Esophagus (tissue), 2 donors: ENCODE measurements at regions not wholly inside any gene's neighbourhood (a gene's known extent, or its start where the extent isn't known, plus 50 kb on each side); places are given as distances from the start of the nearest gene placed in this dataset.

Experiments used
- H3K27ac ChIP-seq, 2 donors: one replicate each; pipeline ENCODE4 v1.5.1; 2013; ENCODE audit warnings: low read depth in 2 of 2, mild to moderate bottlenecking in 2 of 2, inconsistent platforms in 1 of 2, low read length in 1 of 2, moderate library complexity in 1 of 2
- H3K27me3 ChIP-seq, 2 donors: one replicate each; pipeline ENCODE4 v1.6.1; 2013; ENCODE audit warnings: low read length in 2 of 2, control low read depth in 1 of 2, mild to moderate bottlenecking in 1 of 2; ENCODE audit not compliant: insufficient read depth in 2 of 2, control insufficient read depth in 1 of 2
- H3K36me3 ChIP-seq, 2 donors: one replicate each; pipeline ENCODE4 v1.6.1; 2013; ENCODE audit warnings: low read length in 1 of 2; ENCODE audit not compliant: control insufficient read depth in 2 of 2, insufficient read depth in 2 of 2
- H3K4me1 ChIP-seq, 2 donors: one replicate each; pipeline ENCODE4 v1.6.1; 2013; ENCODE audit warnings: low read length in 1 of 2; ENCODE audit not compliant: control insufficient read depth in 2 of 2, insufficient read depth in 2 of 2
- H3K4me3 ChIP-seq, 2 donors: one replicate each; pipeline ENCODE4 v1.5.1; 2013; ENCODE audit warnings: low read length in 2 of 2, mild to moderate bottlenecking in 2 of 2, low read depth in 1 of 2, moderate library complexity in 1 of 2
- H3K9me3 ChIP-seq, 2 donors: one replicate each; pipeline ENCODE4 v1.6.1; 2013; ENCODE audit warnings: mild to moderate bottlenecking in 2 of 2, low read depth in 1 of 2, low read length in 1 of 2, moderate library complexity in 1 of 2; ENCODE audit not compliant: control insufficient read depth in 2 of 2, insufficient read depth in 1 of 2
- WGBS, 2 donors: extraction: QIAGEN DNeasy Blood & Tissue Kit; methylation state at CpG; one replicate each; pipeline ENCODE4 v1.1.7; 2013; 5-methylcytosine and 5-hydroxymethylcytosine counted together
- donor health status: healthy with polysubstance abuse.
- donor health status: Bipolar disorder and iron deficiency.

DNA sequence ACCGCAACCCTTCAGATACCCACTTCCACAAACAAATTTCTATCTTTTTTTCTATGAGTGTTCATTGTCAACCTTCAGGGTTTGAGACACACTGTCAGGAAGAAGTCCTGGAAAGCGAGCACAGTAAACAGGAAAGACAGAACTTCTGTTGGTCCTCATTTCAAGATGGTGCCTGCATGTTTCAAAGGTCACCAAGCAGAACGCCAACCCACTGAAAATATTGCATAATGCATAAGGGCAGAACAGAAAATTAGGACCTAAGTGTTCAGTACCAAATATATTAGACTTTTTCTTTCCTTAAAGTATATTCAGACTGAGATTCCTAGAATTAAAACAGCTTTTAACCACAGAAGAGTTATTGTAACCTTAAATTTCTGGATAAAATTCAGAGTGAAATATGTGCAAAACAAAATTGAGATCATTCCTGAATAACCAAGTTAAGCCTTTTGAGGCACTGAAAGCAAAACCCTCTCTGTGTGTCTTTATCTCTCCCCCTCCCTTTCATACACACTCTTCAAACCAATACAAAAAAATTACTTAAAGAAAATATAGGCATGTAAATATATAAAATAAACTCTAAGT, 387.8 kb upstream of the THBS1 start:
- WGBS, 2 donors: 88 to 91% methylated on average over 3 of the region's 3 CpGs
- H3K4me1 ChIP-seq: peaks cover 0 to 2% of the 10 kb centered on the region in 2 donors
- H3K27me3 ChIP-seq: no peaks in the 10 kb centered on the region

DNA sequence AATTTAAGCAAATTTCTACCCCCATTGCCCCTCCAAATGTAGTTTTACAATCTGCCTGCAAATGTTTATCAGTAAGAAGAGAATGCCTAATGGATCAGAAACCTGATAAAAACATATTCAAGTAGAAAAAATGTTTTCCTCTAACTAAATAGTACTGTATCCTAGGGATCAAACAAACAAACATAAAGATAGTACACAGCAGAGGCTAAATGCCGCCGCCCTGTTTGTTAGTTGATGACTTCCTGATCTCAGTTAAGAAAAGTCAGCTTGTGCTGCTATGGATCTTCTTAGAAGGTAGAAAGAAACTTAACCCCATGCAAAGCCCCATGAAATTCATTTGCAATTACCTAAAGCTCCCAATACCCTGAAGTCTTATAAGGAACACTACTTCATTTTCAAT, 387.3 kb upstream of the THBS1 start:
- 86 to 91% methylated on average over 2 of the region's 2 CpGs for WGBS, 2 donors

More for the DNA sequence above, 387.8 kb upstream of the THBS1 start:
- Histone ChIP-seq H3K9me3 (no peaks in the 10 kb centered on the region), H3K27ac (no peak overlapping the region), H3K4me3 (no peak overlapping the region), H3K36me3 (no peaks in the 10 kb centered on the region)

DNA sequence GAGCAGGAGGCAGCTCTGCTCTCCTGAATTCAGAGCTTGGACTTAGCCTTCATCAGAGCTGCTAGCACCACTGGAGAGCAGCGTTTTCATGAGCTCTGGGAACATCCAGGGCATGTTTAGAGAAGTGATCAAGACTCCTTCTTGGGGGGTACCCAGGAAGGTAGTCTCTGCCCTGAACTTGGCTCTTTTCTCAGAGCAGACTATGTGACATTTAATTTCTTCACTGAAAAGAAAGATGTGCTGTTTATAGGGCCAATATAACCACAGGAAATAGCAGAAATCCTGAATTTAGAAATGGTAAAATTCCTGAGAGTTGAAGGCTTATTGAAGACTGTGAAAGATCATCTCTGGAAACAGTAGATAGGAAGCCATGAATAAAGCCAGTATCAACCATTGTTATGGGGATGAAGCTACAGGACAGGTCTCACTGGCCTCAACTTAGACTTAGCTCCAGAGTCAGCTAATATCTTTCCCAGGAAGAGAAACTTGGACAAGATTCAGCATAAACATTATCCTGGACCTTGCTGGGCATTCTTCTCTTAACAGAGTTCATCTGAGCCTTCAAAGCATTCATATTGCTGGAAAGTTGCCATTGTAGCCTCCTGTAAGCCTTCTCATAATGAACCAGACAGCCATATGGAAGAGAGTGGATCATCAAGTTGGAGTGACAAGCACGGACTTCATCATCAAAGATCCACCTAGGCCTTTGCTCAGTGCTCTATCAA, 386.6 kb upstream of the THBS1 start:
- Histone ChIP-seq H3K4me1 (peaks cover 0 to 5% of the 10 kb centered on the region in 2 donors), H3K27ac (no peak overlapping the region), H3K4me3 (no peak overlapping the region), H3K27me3 (no peaks in the 10 kb centered on the region), H3K9me3 (no peaks in the 10 kb centered on the region), H3K36me3 (no peaks in the 10 kb centered on the region)
- WGBS, 2 donors: 62 to 67% methylated on average over 2 of the region's 2 CpGs

More for the DNA sequence above, 387.3 kb upstream of the THBS1 start:
- Histone ChIP-seq H3K36me3 (no peaks in the 10 kb centered on the region), H3K4me1 (peaks cover 0 to 5% of the 10 kb centered on the region in 2 donors), H3K27me3 (no peaks in the 10 kb centered on the region), H3K9me3 (no peaks in the 10 kb centered on the region), H3K27ac (no peak overlapping the region), H3K4me3 (no peak overlapping the region)

DNA sequence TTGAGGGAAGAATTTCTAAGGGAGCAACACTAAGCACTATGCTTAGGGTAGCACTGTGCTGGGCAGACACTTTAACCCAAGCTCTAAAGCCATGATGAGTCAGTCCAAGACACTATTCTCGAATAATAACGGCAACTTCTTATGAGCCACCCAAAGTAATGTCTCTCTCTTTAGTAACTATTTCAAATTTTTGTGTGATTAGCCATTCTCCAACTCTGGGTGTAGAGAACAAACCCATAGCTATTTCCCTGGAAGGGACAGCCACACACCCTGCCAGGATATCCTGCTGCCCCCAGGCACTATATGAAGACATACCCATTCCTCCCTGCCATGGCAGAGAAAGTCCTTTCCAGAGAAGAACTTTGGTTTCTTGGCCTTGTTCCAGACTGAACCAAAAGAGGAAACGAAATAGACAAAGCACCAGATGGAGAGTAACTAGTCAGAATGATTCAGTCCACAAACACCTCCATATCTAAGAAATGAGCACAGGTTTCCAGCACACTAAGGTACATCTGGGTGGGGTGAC, 384.9 kb upstream of the THBS1 start:
- WGBS, 2 donors: 34 to 48% methylated on average over 3 of the region's 3 CpGs
- H3K27me3 ChIP-seq: no peaks in the 10 kb centered on the region
- H3K27ac ChIP-seq: no peak overlapping the region
- H3K4me1 ChIP-seq: peaks cover 0 to 5% of the 10 kb centered on the region in 2 donors
- H3K9me3 ChIP-seq: no peaks in the 10 kb centered on the region
- no peak overlapping the region for H3K4me3 ChIP-seq
- no peaks in the 10 kb centered on the region for H3K36me3 ChIP-seq

DNA sequence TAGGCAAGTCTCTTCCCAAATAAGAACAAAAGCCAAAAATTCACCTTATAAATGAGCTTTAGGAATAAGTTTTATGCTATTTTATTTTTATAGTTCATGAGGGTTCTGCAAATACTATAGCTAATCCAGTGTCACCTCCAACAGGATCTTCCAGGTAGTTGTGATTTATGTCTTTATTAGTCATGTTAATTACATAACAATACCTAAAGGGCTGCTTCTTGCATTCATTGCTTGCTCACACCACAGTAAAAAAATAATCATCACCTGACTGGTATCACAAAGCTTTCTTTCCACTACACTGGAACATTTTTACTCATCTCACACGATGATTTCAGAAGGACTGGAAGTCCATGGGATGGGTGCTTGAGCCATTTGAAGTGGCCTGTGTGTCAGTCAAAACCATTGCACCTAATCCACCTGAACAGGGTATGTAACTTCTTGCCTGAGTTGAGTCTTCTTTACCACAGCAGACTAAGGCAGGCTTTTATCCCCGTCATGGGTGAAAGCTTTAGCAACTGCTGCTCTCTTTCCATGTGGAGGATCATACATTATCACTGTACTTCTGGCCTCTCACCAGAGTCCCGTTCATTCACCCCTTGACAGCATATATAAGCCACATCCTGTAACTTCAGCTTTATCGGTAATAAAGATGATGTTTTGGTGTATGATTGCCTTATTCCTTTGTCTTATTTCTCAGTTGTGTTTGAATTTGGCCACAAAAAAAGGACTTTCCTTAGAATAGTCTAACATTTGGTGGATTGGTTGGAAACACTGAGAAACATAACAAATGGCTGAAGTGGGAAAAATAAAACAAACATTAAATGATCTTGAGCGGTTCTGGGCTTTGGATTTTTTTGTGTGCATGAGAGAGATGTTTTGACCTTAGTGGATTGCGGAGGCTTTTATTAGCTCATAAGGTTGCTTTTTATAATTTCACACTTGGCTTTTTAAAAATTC, 382.6 kb upstream of the THBS1 start:
- 61 to 64% methylated on average over 6 of the region's 6 CpGs for WGBS, 2 donors
- H3K27ac ChIP-seq: peak overlapping the region; percentile 52 to 63

DNA sequence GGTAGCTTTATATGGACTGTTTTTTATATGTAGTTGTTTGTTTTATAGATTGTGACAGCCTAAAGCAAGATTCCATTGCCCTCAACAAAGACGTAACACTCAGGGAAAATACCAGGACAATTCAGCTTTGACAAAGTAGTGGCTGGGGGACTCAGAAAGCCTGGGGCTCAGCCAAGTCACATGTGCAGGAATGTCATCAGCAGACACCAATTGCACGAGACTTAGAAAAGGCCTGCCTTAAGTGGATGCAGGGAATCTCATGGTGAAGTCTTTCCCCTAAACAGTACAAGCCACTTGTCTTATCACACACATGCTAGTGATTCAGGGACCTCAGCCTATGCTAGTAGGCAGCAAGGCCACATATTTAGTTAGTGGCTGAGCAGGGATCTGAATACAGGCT, 381.8 kb upstream of the THBS1 start:
- Histone ChIP-seq H3K4me3 (no peak overlapping the region), H3K9me3 (no peaks in the 10 kb centered on the region), H3K36me3 (no peaks in the 10 kb centered on the region), H3K4me1 (peaks cover 0 to 3% of the 10 kb centered on the region in 2 donors), H3K27me3 (no peaks in the 10 kb centered on the region), H3K27ac (no peak overlapping the region)
- 62 to 68% methylated on average over 2 of the region's 2 CpGs for WGBS, 2 donors

More for the DNA sequence above, 382.6 kb upstream of the THBS1 start:
- Histone ChIP-seq H3K9me3 (no peaks in the 10 kb centered on the region), H3K4me1 (peaks cover 0 to 5% of the 10 kb centered on the region in 2 donors), H3K36me3 (no peaks in the 10 kb centered on the region), H3K4me3 (no peak overlapping the region), H3K27me3 (no peaks in the 10 kb centered on the region)

DNA sequence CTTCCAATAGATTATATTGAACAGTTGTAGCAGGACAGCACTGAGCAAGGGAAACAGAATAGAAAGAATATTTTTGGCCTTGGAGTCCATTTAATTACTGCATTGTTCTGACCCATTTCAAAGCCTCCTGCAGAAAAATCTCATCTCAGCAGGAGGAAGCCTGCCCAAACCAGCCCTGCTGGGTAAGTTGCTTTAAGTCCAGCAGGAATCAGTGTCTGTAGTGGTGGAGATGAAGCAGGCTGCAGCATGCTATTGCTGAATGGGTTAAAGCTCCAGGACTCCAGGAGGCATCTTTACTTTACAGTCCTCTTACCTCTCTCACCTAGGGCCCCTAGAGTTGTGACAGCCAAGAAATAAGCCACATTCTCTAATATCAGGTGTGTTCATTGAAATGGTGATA, 380.3 kb upstream of the THBS1 start:
- Histone ChIP-seq H3K27ac (no peak overlapping the region), H3K9me3 (no peaks in the 10 kb centered on the region), H3K4me3 (no peak overlapping the region), H3K27me3 (no peaks in the 10 kb centered on the region), H3K36me3 (no peaks in the 10 kb centered on the region), H3K4me1 (peaks cover 0 to 3% of the 10 kb centered on the region in 2 donors)

DNA sequence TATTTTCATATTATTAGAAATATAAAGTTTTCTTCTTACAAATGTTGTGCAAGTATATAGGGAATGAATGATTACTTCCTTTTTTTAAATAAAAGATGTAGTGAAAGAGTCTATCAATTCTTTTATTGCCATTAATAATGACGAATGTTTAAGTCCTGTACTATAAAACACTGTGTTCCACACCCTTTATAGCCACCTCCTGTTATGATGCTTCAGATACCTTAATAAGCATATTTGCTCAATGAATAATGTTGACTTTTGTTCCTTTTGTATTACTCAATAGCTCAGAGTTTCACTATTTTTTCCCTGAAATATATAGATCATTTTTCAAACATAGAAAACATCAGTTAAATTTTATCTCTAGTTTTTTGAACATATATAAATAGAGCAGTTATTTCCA, 378.2 kb upstream of the THBS1 start:
- H3K36me3 ChIP-seq: no peaks in the 10 kb centered on the region
- WGBS, 2 donors: 61 to 63% methylated on average over 1 of the region's 1 CpG
- H3K27ac ChIP-seq: no peak overlapping the region
- no peaks in the 10 kb centered on the region for H3K27me3 ChIP-seq
- no peaks in the 10 kb centered on the region for H3K9me3 ChIP-seq
- no peak overlapping the region for H3K4me3 ChIP-seq
- H3K4me1 ChIP-seq: peaks cover 0 to 3% of the 10 kb centered on the region in 2 donors

DNA sequence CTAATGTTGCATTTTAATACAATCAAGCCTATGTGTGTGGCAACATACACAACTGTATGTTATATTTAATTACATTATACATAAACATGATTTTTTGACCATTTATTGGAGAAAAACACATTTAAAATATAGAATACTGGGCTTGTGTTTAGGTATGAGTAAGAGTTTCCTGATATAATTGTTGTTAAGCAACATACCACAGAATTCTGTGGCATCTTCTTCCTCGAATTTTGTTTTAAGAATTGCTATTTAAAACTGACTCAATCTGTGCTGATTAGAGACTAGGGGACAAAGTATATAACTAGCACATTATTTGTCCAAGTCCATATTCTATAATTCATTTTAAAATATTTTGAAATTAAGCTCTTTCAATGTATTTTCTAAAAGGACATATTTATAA, 376.8 kb upstream of the THBS1 start:
- Histone ChIP-seq H3K36me3 (no peaks in the 10 kb centered on the region), H3K4me1 (no peaks in the 10 kb centered on the region), H3K27ac (no peak overlapping the region), H3K27me3 (no peaks in the 10 kb centered on the region), H3K9me3 (no peaks in the 10 kb centered on the region), H3K4me3 (no peak overlapping the region)
- 46 to 59% methylated on average over 1 of the region's 1 CpG for WGBS, 2 donors
